ENCODE measurements at regions not wholly inside any gene's neighbourhood (a gene's known extent, or its start where the extent isn't known, plus 50 kb on each side); places are given as distances from the start of the nearest gene placed in this dataset.
"Not testable (repeated sequence)": the region's sequence is repeated elsewhere in the genome, so short reads cannot be mapped to it uniquely, and the experiment has no call there.

DNA sequence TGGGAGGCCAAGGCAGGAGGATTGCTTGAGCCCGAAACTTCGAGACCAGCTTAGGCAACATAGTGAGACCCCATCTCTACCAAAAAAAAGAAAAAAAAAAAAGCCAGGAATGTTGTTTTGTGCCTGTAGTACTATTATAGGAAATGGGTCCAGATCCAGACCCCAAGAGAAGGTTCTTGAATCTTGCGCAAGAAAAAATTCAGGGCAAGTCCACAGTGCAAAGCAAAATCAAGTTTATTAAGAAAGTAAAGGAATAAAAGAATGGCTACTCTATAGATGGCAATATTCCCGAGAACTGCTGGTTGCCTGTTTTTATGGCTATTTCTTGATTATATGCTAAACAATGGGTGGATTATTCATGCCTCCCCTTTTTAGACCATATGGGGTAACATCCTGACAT lies 51.2 kb upstream of the RDX start:
- ATAC-seq (no peak), DNase-seq (no peak)
- intact Hi-C loops (cut with DNase I) = no loop called here

GRCh38 chr11:110349138-110349996 lies 53.0 kb upstream of the RDX start:
- ATAC-seq (no peak), DNase-seq (no peak)
- intact Hi-C loops (cut with DNase I) = no loop called here

DNA sequence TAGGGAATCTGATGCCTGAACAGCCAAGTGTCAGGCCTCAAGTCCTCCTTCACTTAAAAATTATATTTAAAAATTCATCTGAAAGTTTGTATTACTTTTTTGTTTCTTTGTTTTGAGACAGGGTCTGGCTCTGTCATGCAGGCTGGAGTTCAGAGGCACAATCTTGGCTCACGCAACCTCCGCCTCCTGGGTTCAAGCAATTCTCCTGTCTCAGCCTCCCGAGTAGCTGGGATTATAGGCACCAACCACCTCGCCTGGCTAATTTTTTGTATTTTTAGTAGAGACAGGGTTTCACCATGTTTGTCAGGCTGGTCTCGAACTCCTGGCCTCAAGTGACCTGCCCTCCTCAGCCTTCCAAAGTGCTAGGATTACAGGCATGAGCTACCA lies 53.6 kb upstream of the RDX start:
- intact Hi-C loops (cut with DNase I); ATAC-seq; DNase-seq: not testable (repeated sequence)

DNA sequence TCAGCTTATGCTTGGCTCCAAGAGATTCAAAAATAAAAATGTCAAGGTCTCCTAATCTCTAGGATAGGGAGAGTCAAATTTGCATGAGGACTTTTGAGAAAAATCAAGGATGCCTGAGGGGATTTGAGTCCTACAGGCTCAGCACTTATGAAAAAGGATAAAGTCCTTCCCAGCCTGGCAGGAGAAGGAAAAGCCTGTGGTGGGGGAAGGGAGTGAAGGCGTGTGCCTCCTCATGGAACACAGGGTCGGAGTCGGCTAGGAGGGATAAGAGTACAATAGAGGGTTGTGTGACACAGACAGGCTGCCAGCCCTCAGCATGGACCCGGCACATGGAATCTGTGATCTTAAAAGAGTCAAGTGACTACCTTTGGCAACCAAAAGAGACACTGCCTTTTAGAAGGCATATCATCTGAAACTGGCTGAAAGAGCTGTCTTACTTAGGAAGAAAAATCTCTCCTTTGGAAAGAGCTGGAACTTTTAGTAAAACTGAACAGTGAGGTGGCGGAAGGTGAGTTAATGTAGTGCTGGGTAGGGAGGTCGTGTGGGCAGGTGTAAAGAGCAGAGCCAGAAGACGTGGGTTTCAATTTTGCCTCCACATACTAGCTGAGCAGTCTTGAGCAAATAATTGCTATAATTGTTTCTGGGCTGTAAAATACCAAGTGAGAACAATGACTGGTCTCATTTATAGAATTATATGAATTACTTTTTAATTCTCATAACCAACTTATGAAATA lies 58.8 kb upstream of the RDX start:
- intact Hi-C loops (cut with DNase I) = no loop called here
- ATAC-seq (peak in 1 of 2 donors; percentile 56), DNase-seq (no peak)

- intact Hi-C loops (cut with DNase I) = no loop called here
- ATAC-seq (peak in 1 of 2 donors; percentile 56), DNase-seq (no peak)
These were observed 60.6 kb upstream of the RDX start for GRCh38 chr11:110356762-110357671.

DNA sequence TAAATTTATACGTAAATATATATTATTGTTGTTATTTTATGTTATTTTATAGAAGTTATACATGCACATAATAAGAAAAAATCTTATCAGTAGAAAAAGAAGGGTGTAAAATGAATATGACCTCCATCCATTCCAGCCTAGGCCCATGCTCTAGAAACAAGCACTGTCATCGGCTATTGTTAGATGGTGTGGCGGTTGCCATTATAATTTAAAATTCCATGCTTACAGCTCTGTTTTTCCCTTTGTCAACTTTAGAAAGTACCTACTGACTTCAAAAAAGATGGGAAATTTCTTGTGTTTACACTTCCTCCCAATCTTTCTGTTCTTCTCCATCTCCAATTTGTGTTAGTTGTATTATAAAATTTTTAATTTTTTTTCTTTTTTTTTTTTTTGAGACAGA lies 61.9 kb upstream of the RDX start:
- no peak for DNase-seq
- intact Hi-C loops (cut with DNase I) = no loop called here
- ATAC-seq = no peak

DNA sequence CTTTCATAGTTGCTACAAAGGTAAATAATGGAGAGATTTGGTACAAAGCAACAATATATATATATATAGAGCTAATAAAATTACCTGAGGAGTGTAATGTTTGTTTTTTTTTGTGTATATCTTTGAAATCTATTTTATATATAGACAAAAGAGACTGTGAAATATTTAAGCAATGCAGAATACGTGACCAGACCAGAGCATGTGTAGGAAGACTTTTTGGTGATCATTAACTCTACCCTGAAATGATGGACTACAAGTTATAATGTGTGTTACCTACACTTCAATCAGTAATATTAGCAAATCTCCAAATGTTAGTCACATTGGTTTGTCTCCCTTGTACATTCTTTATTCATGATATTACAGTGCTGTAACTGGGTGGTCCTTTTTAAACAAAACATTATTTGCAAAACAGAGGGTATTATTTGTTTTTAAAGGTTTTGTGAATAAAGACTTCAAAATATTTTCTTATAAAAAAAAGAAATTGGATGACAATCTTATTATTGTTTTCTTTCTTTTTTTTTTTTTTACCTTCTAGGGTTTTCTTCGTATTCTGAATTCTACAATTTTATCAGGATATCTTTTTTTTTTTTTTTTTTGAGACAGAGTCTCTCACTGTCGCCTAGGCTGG lies 64.5 kb upstream of the RDX start:
- ATAC-seq, DNase-seq: not testable (repeated sequence)
- intact Hi-C loops (cut with DNase I) = loop anchor here in 1 of 2 donors (10.0 kb wide), 1 partner anchor 406 kb away; no protein-coding TSS in a partner anchor

DNA sequence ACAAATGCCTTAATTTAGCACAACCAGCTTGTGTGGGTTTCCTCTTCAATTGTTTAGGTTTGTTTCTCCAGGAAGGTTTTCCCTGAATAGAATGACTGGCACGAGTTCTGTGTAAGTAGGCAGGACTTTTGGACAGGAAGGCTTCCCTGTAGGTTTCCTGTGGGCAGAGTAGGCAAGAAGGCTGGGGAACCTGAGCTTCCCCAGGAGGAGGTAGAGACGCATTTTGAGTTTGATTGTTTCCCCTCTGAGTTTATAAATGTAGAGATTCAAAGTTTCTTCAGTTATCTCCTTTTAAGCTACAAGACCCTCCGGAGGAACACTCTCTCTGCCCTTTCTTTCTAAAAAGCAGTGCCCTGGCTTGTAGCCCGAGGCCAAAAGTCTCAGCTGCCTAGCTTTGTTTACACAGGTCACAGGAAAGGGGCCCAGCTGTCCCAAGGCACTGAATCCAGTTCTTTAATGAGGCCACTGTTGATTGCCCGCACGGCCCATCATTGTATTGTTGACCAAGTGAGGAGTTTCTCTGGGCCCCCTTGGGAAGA lies 66.6 kb upstream of the RDX start:
- DNase-seq (no peak), ATAC-seq (peak; percentile 38 to 44)
- intact Hi-C loops (cut with DNase I) = loop anchor here in 1 of 2 donors (10.0 kb wide), 1 partner anchor 408 kb away; no protein-coding TSS in a partner anchor

GRCh38 chr11:110366291-110366690 lies 63.5 kb upstream of the FDX1 start:
- intact Hi-C loops (cut with DNase I) = loop anchor here (5.0 to 10.0 kb wide), 2 partner anchors 164 to 411 kb away; no protein-coding TSS in a partner anchor
- DNase-seq (peak; percentile 69), ATAC-seq (peak; percentile 75 to 79)

GRCh38 chr11:110367571-110367970 lies 62.2 kb upstream of the FDX1 start:
- intact Hi-C loops (cut with DNase I) = loop anchor here (5.0 to 10.0 kb wide), 2 partner anchors 165 to 413 kb away; no protein-coding TSS in a partner anchor
- ATAC-seq (no peak), DNase-seq (no peak)

- intact Hi-C loops (cut with DNase I) = loop anchor here in 1 of 2 donors (5.0 kb wide), 1 partner anchor 74 kb away; the partner anchor contains the start of gene RDX
- DNase-seq (no peak), ATAC-seq (no peak)
These were observed 58.7 kb upstream of the FDX1 start for GRCh38 chr11:110371084-110371483.

GRCh38 chr11:110373051-110373702 lies 56.6 kb upstream of the FDX1 start:
- intact Hi-C loops (cut with DNase I) = loop anchor here in 1 of 2 donors (5.0 kb wide), 1 partner anchor 76 kb away; the partner anchor contains the start of gene RDX
- no peak for DNase-seq
- ATAC-seq = no peak

DNA sequence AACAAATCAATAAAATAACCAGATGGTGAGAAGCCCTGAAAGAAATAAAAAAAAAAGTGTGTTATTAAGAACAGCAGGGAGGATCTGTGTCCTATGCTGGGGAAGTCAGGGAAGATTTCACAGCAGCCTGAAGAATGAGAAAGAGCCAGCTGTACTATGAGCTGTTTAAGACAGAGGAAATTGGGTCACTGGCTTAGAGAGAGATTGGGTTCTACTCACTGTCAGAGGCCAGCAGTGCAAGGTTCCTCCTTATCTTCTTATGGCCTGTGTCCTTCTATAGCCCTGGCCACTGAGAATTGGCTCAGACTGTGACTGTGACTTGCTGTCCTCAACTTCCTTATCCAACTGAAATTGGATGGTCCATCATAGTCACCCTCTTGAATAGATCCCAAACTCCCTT lies 54.8 kb upstream of the FDX1 start:
- ATAC-seq = peak in 1 of 2 donors; percentile 59
- intact Hi-C loops (cut with DNase I) = loop anchor here in 1 of 2 donors (5.0 kb wide), 2 partner anchors 57 to 78 kb away; partner anchors contain the start of gene RDX
- DNase-seq = no peak

- intact Hi-C loops (cut with DNase I) = loop anchor here in 1 of 2 donors (5.0 kb wide), 1 partner anchor 57 kb away; no protein-coding TSS in a partner anchor
- ATAC-seq (no peak), DNase-seq (no peak)
These were observed 54.4 kb upstream of the FDX1 start for GRCh38 chr11:110375351-110375750.

DNA sequence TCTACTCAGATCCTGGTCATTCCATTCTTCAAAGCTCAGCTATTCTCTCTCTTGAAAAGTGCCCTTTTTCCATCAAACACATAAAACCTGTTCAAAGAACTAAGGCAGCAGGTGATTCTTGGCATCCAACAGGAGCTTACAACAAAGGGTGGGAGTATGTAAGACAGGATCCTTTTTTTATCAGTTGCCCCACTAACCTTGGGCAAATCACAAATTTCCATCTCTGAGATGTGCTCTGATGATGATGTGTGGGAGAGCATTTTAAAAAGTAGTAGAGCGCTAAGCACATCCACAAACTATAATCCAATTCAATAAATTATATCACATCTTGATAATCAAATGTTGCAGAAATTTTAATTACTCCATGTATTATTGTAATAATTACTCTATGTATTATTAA lies 53.7 kb upstream of the FDX1 start:
- ATAC-seq (no peak), DNase-seq (no peak)
- intact Hi-C loops (cut with DNase I) = loop anchor here in 1 of 2 donors (2.0 to 5.0 kb wide), 2 partner anchors 56 to 175 kb away; no protein-coding TSS in a partner anchor

- peak; percentile 89 to 91 for ATAC-seq
- intact Hi-C loops (cut with DNase I) = loop anchor here in 1 of 2 donors (2.0 to 5.0 kb wide), 2 partner anchors 55 to 176 kb away; no protein-coding TSS in a partner anchor
- DNase-seq = peak; percentile 86
These were observed 52.9 kb upstream of the FDX1 start for GRCh38 chr11:110376711-110377324.

DNA sequence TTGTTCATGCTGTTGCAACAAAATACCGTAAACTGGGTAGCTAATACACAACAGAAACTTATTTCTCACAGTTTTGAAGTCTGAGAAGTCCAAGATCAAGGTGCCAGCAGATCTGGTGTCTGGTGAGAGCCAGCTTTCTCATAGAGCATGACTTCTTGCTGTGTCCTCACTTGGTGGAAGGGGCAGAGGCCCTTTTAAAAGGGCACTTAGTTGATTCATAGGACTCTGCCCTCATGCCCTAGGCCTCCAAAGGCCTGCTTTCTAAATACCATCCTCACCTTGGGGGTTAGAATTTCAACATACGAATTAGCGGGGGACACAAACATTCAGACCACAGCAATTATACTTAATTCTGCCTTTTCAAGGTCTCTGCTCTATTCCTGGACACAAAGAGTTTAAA lies 52.3 kb upstream of the FDX1 start:
- DNase-seq (no peak), ATAC-seq (no peak)
- intact Hi-C loops (cut with DNase I) = loop anchor here in 1 of 2 donors (2.0 to 5.0 kb wide), 2 partner anchors 55 to 177 kb away; no protein-coding TSS in a partner anchor

All from left cardiac atrium (tissue), 4 donors.